Caco-2 (cell line): ENCODE measurements at regions not wholly inside any gene's neighbourhood (a gene's known extent, or its start where the extent isn't known, plus 50 kb on each side); places are given as distances from the start of the nearest gene placed in this dataset.

Experiments
- BruUV-seq: library from RNA; stranded (reverse); fragments of 400-500 nt; replicated peaks from 2 replicates; lab custom pipeline; 2021; lab: Mats Ljungman, UMichigan
- CTCF ChIA-PET: fragments of 300-600 bp; sonication (Branson Sonifier 250); formaldehyde crosslinking; loops from one replicate; lab custom pipeline; 2022; ENCODE audit warnings: antibody characterized with exemption; lab: Charles Lee
- POLR2A ChIA-PET: fragments of 300-600 bp; sonication (Branson Sonifier 250); formaldehyde crosslinking; loops from one replicate; lab custom pipeline; 2022; ENCODE audit warnings: antibody characterized with exemption; lab: Charles Lee
- DNase-seq, 2 experiments: peaks; one replicate each; pipeline versions ENCODE4 v3.0.0 to v3.0.0-alpha.2; 2020 to 2022
- H3K27me3 ChIP-seq: replicated peaks from 2 replicates; pipeline ENCODE4 v1.6.0; 2011; ENCODE audit warnings: low read length; ENCODE audit not compliant: control insufficient read depth, insufficient read depth
- H3K36me3 ChIP-seq: 2 replicates; pipeline ENCODE4 v1.5.1; 2011; ENCODE audit warnings: low read length; ENCODE audit not compliant: control insufficient read depth, insufficient read depth
- H3K4me1 ChIP-seq: fragments of 250-450 bp; sonication (Bioruptor Pico); 2 replicates; pipeline ENCODE4 v1.5.1; 2020; ENCODE audit warnings: mild to moderate bottlenecking
- H3K4me3 ChIP-seq: 2 replicates; pipeline ENCODE4 v1.5.1; 2011; ENCODE audit warnings: low read depth, mild to moderate bottlenecking, control low read depth, low read length
- H3K9me3 ChIP-seq: fragments of 250-450 bp; sonication (Bioruptor Pico); 2 replicates; pipeline ENCODE4 v1.5.1; 2020; ENCODE audit warnings: mild to moderate bottlenecking, moderate library complexity
- H3K27ac Mint-ChIP-seq: one replicate; pipeline ENCODE4 v1.8.0; 2022; ENCODE audit warnings: mixed read lengths; ENCODE audit not compliant: unreplicated experiment
- H3K27me3 Mint-ChIP-seq: one replicate; pipeline ENCODE4 v1.8.0; 2022; ENCODE audit warnings: mixed read lengths; ENCODE audit not compliant: insufficient read depth, unreplicated experiment
- H3K36me3 Mint-ChIP-seq: one replicate; pipeline ENCODE4 v1.8.0; 2022; ENCODE audit warnings: mild to moderate bottlenecking, mixed read lengths; ENCODE audit not compliant: insufficient read depth, unreplicated experiment
- H3K4me1 Mint-ChIP-seq: one replicate; pipeline ENCODE4 v1.8.0; 2022; ENCODE audit warnings: low read depth, mixed read lengths; ENCODE audit not compliant: unreplicated experiment
- H3K4me3 Mint-ChIP-seq: one replicate; pipeline ENCODE4 v1.8.0; 2022; ENCODE audit warnings: mild to moderate bottlenecking, moderate library complexity, mixed read lengths; ENCODE audit not compliant: unreplicated experiment
- H3K9me3 Mint-ChIP-seq: one replicate; pipeline ENCODE4 v1.8.0; 2022; ENCODE audit warnings: mixed read lengths; ENCODE audit not compliant: unreplicated experiment
- intact Hi-C: fragments of 100-400 bp; cut with micrococcal nuclease; formaldehyde crosslinking; loops from one replicate; pipeline ENCODE4 v1.10.0; 2022; ENCODE audit not compliant: unreplicated experiment
- TF ChIP-seq, protein P1 (sequence below), 2 experiments: fragments of 200-600 bp in 1 of 2; IDR thresholded peaks; 1 replicate in 1 of 2; 2 replicates in 1 of 2; pipeline versions ENCODE4 v1.5.1 to v1.8.0; 2011 to 2022; ENCODE audit warnings: antibody characterized with exemption in 1 of 2, control low read depth in 1 of 2, inconsistent platforms in 1 of 2, low read depth in 1 of 2, low read length in 1 of 2, mild to moderate bottlenecking in 1 of 2, moderate library complexity in 1 of 2; ENCODE audit not compliant: insufficient read depth in 1 of 2, severe bottlenecking in 1 of 2, unreplicated experiment in 1 of 2

DNA sequence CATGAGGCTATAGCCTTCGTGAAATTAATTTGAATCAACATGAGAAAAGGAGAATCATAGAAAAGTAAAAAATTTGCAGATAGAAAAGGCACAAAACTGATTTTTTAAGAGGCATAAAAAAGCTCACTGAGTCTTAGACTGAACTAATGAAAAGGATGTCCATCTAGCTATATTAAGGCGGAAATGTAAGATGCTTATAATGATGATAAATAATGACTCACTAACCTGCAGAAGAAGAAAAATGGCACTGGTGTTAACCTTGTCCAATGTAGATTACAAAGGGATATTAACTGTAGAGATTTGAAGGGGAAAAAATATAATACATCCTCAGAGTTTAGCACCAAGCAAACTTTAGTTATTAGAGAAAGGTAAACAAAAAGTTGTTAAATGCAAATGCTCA is 1098.0 kb upstream of the DDX18 start:
- BruUV-seq = no TSS peak
- H3K27me3 ChIP-seq = no peaks in the 10 kb centered on the region
- no peak for DNase-seq
- H3K27ac Mint-ChIP-seq = no peak overlapping the region
- intact Hi-C loops = no loop called here
- H3K36me3 Mint-ChIP-seq = no peaks in the 10 kb centered on the region
- H3K36me3 ChIP-seq = no peaks in the 10 kb centered on the region
- POLR2A ChIA-PET = no interaction called here
- H3K4me3 ChIP-seq = no peak overlapping the region
- H3K9me3 ChIP-seq = no peaks in the 10 kb centered on the region
- no peaks in the 10 kb centered on the region for H3K9me3 Mint-ChIP-seq
- H3K4me3 Mint-ChIP-seq = no peak overlapping the region
- H3K4me1 Mint-ChIP-seq = no peaks in the 10 kb centered on the region
- no peaks in the 10 kb centered on the region for H3K4me1 ChIP-seq
- H3K27me3 Mint-ChIP-seq = no peaks in the 10 kb centered on the region
- TF ChIP-seq, protein P1, sequence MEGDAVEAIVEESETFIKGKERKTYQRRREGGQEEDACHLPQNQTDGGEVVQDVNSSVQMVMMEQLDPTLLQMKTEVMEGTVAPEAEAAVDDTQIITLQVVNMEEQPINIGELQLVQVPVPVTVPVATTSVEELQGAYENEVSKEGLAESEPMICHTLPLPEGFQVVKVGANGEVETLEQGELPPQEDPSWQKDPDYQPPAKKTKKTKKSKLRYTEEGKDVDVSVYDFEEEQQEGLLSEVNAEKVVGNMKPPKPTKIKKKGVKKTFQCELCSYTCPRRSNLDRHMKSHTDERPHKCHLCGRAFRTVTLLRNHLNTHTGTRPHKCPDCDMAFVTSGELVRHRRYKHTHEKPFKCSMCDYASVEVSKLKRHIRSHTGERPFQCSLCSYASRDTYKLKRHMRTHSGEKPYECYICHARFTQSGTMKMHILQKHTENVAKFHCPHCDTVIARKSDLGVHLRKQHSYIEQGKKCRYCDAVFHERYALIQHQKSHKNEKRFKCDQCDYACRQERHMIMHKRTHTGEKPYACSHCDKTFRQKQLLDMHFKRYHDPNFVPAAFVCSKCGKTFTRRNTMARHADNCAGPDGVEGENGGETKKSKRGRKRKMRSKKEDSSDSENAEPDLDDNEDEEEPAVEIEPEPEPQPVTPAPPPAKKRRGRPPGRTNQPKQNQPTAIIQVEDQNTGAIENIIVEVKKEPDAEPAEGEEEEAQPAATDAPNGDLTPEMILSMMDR (IDR thresholded peaks at IDR 0.05; ENCODE audit: insufficient read depth in 1 of 2, low read depth in 1 of 2, low read length in 1 of 2, severe bottlenecking in 1 of 2, unreplicated experiment in 1 of 2) = no peak
- CTCF ChIA-PET = no interaction called here

DNA sequence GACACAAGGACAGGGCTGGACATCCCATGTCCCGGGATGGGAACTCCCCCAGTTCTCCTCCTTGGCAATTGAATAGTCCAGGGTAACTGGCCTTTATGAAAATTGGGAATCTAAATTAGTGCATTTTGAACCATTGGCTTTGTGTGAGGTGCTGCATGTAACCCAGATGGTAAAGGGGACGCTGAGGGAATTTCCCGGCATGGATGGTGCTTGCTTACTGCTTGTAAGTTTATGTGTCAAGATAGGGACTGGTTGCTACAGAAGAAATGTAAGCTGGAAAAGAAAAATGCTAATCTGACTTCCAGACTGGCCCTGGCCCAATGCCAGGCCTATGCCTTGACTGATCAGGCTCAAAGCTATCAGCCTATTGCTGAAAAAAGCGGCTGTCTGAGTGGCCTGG is 1096.7 kb upstream of the DDX18 start:
- no peaks in the 10 kb centered on the region for H3K27me3 ChIP-seq
- Mint-ChIP-seq H3K27ac (no peak overlapping the region), H3K9me3 (no peaks in the 10 kb centered on the region), H3K4me3 (no peak overlapping the region), H3K4me1 (no peaks in the 10 kb centered on the region), H3K27me3 (no peaks in the 10 kb centered on the region), H3K36me3 (no peaks in the 10 kb centered on the region)
- no peak for DNase-seq
- no peaks in the 10 kb centered on the region for H3K36me3 ChIP-seq
- POLR2A ChIA-PET = no interaction called here
- H3K9me3 ChIP-seq = no peaks in the 10 kb centered on the region
- H3K4me3 ChIP-seq = no peak overlapping the region
- intact Hi-C loops = no loop called here
- BruUV-seq = no TSS peak
- CTCF ChIA-PET = no interaction called here
- H3K4me1 ChIP-seq = no peaks in the 10 kb centered on the region
- TF ChIP-seq, protein P1 (IDR thresholded peaks at IDR 0.05; ENCODE audit: insufficient read depth in 1 of 2, low read depth in 1 of 2, low read length in 1 of 2, severe bottlenecking in 1 of 2, unreplicated experiment in 1 of 2) = no peak

DNA sequence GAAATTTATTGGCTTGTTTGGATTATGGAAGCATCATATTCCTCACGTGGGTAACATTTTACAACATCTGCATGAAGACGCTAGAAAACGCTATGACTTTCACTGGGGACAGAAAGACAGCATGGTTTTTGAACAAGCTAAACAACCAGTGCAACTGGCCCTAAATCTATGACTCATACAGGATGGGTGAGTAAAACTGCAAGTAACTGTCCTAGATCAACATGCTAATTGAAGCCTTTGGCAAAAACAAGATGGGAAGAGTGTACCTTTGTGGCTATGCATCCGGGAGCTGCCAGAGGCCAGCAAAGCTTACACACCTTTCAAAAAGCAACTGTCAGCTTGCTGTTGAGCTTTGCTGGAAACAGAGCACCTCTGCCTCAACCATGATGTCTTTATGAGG is 1096.0 kb upstream of the DDX18 start:
- Mint-ChIP-seq H3K36me3 (no peaks in the 10 kb centered on the region), H3K27me3 (no peaks in the 10 kb centered on the region), H3K27ac (no peak overlapping the region), H3K4me1 (no peaks in the 10 kb centered on the region), H3K4me3 (no peak overlapping the region), H3K9me3 (no peaks in the 10 kb centered on the region)
- ChIA-PET CTCF (no interaction called here), POLR2A (no interaction called here)
- TF ChIP-seq, protein P1 (IDR thresholded peaks at IDR 0.05; ENCODE audit: insufficient read depth in 1 of 2, low read depth in 1 of 2, low read length in 1 of 2, severe bottlenecking in 1 of 2, unreplicated experiment in 1 of 2) = no peak
- H3K4me1 ChIP-seq = no peaks in the 10 kb centered on the region
- intact Hi-C loops = no loop called here
- no peaks in the 10 kb centered on the region for H3K27me3 ChIP-seq
- no peak overlapping the region for H3K4me3 ChIP-seq
- no peaks in the 10 kb centered on the region for H3K36me3 ChIP-seq
- H3K9me3 ChIP-seq = no peaks in the 10 kb centered on the region
- no peak for DNase-seq
- no TSS peak for BruUV-seq
